Chondrocyte (in vitro differentiated cells): ENCODE measurements at regions not wholly inside any gene's neighbourhood (a gene's known extent, or its start where the extent isn't known, plus 50 kb on each side); places are given as distances from the start of the nearest gene placed in this dataset.

Source experiments
- DNase-seq: peaks from one replicate; pipeline ENCODE4 v3.0.0; 2021; ENCODE audit warnings: mixed read lengths, low spot score
- H3K27ac Mint-ChIP-seq: one replicate; pipeline ENCODE4 v1.8.0; 2021; ENCODE audit warnings: mild to moderate bottlenecking, moderate library complexity, mixed read lengths; ENCODE audit not compliant: unreplicated experiment
- H3K27me3 Mint-ChIP-seq: 2 replicates; pipeline ENCODE4 v1.8.0; 2021; ENCODE audit warnings: low read depth, mixed read lengths
- H3K36me3 Mint-ChIP-seq: 2 replicates; pipeline ENCODE4 v1.8.0; 2021; ENCODE audit warnings: low read depth, mixed read lengths
- H3K4me1 Mint-ChIP-seq: 2 replicates; pipeline ENCODE4 v1.8.0; 2021; ENCODE audit warnings: low read depth, mild to moderate bottlenecking, mixed read lengths
- H3K4me3 Mint-ChIP-seq: one replicate; pipeline ENCODE4 v1.8.0; 2021; ENCODE audit warnings: mild to moderate bottlenecking, moderate library complexity, mixed read lengths; ENCODE audit not compliant: unreplicated experiment
- H3K9me3 Mint-ChIP-seq: 2 replicates; pipeline ENCODE4 v1.8.0; 2021; ENCODE audit warnings: low read depth, mixed read lengths
- CTCF ChIP-seq: fragments of 200-600 bp; sonication (generic); IDR thresholded peaks from 2 replicates; pipeline ENCODE4 v1.5.0; 2021; ENCODE audit warnings: antibody characterized with exemption, mild to moderate bottlenecking, moderate library complexity

- Mint-ChIP-seq H3K4me1 (no peaks in the 10 kb centered on the region), H3K27me3 (no peaks in the 10 kb centered on the region), H3K36me3 (no peaks in the 10 kb centered on the region), H3K9me3 (no peaks in the 10 kb centered on the region), H3K27ac (no peak overlapping the region), H3K4me3 (no peak overlapping the region)
- DNase-seq = no peak
- TF ChIP-seq CTCF = no peak
Observed at GRCh38 chr14:84042992-84043391, 1487.0 kb upstream of the FLRT2 start.

- no peak for TF ChIP-seq CTCF
- Mint-ChIP-seq H3K27ac (peak overlapping the region; percentile 68), H3K9me3 (no peaks in the 10 kb centered on the region), H3K27me3 (no peaks in the 10 kb centered on the region), H3K4me3 (no peak overlapping the region), H3K36me3 (no peaks in the 10 kb centered on the region), H3K4me1 (peaks cover 23% of the 10 kb centered on the region)
- no peak for DNase-seq
Observed at GRCh38 chr14:84064316-84065125, 1465.4 kb upstream of the FLRT2 start.

GRCh38 chr14:84065811-84066210 lies 1464.1 kb upstream of the FLRT2 start:
- no peak for TF ChIP-seq CTCF
- H3K9me3 Mint-ChIP-seq = no peaks in the 10 kb centered on the region
- no peak for DNase-seq
- no peak overlapping the region for H3K4me3 Mint-ChIP-seq
- H3K27ac Mint-ChIP-seq = no peak overlapping the region
- H3K27me3 Mint-ChIP-seq = no peaks in the 10 kb centered on the region
- H3K4me1 Mint-ChIP-seq = peaks cover 14% of the 10 kb centered on the region
- no peaks in the 10 kb centered on the region for H3K36me3 Mint-ChIP-seq

GRCh38 chr14:84068288-84068687 lies 1461.7 kb upstream of the FLRT2 start:
- TF ChIP-seq CTCF = no peak
- Mint-ChIP-seq H3K4me1 (peaks cover 11% of the 10 kb centered on the region), H3K27ac (no peak overlapping the region), H3K9me3 (no peaks in the 10 kb centered on the region), H3K27me3 (no peaks in the 10 kb centered on the region), H3K36me3 (no peaks in the 10 kb centered on the region), H3K4me3 (no peak overlapping the region)
- DNase-seq = no peak

- H3K27ac Mint-ChIP-seq = no peak overlapping the region
- no peaks in the 10 kb centered on the region for H3K27me3 Mint-ChIP-seq
- no peaks in the 10 kb centered on the region for H3K36me3 Mint-ChIP-seq
- no peak for TF ChIP-seq CTCF
- H3K4me3 Mint-ChIP-seq = no peak overlapping the region
- DNase-seq = no peak
- H3K4me1 Mint-ChIP-seq = no peaks in the 10 kb centered on the region
- no peaks in the 10 kb centered on the region for H3K9me3 Mint-ChIP-seq
Observed at GRCh38 chr14:84071061-84071460, 1458.9 kb upstream of the FLRT2 start.
